IMR-90 (cell line): ENCODE measurements at regions not wholly inside any gene's neighbourhood (a gene's known extent, or its start where the extent isn't known, plus 50 kb on each side); places are given as distances from the start of the nearest gene placed in this dataset.

Experiments used
- ATAC-seq: fragments of 200-7000 bp; cut with Tn5 transposase; 2 replicates; pipeline ENCODE4 v1.9.1; 2020; ENCODE audit warnings: low read depth, mild to moderate bottlenecking, moderate library complexity
- BruUV-seq: library from RNA; stranded (reverse); fragments of 400-500 nt; replicated peaks from 2 replicates; lab custom pipeline; 2021; lab: Mats Ljungman, UMichigan
- CTCF ChIA-PET: fragments of 300-600 bp; formaldehyde crosslinking; extraction: SDS; loops from one replicate; lab custom pipeline; 2021; ENCODE audit warnings: antibody characterized with exemption; lab: Yijun Ruan, JAX
- POLR2A ChIA-PET: fragments of 300-600 bp; sonication (Branson Sonifier 250); formaldehyde crosslinking; loops from one replicate; lab custom pipeline; 2022; ENCODE audit warnings: antibody characterized with exemption; ENCODE audit not compliant: unreplicated experiment; lab: Charles Lee
- DNase-seq: peaks from one replicate; pipeline ENCODE4 v3.0.0; 2013
- H2AFZ ChIP-seq: replicated peaks from 2 replicates; pipeline ENCODE3; 2013; ENCODE audit warnings: low read length, mild to moderate bottlenecking; ENCODE audit not compliant: poor library complexity
- H2AK5ac ChIP-seq: 2 replicates; pipeline ENCODE4 v1.6.1; 2013; ENCODE audit warnings: low read depth, low read length, inconsistent platforms
- H2AK9ac ChIP-seq: replicated peaks from 2 replicates; pipeline ENCODE3; 2013; ENCODE audit warnings: mild to moderate bottlenecking, low read depth, low read length, moderate library complexity; ENCODE audit not compliant: poor library complexity
- H2BK120ac ChIP-seq: 2 replicates; pipeline ENCODE4 v1.6.1; 2013; ENCODE audit warnings: low read depth, low read length, inconsistent platforms
- H2BK15ac ChIP-seq: 3 replicates; pipeline ENCODE4 v1.6.1; 2013; ENCODE audit warnings: low read depth, low read length, inconsistent platforms
- H2BK20ac ChIP-seq: 2 replicates; pipeline ENCODE4 v1.6.1; 2013; ENCODE audit warnings: low read depth, mild to moderate bottlenecking, inconsistent platforms, low read length, moderate library complexity
- H2BK5ac ChIP-seq: 2 replicates; pipeline ENCODE4 v1.6.1; 2013; ENCODE audit warnings: mild to moderate bottlenecking, low read depth, low read length, inconsistent platforms; ENCODE audit not compliant: poor library complexity, severe bottlenecking
- H3K14ac ChIP-seq: replicated peaks from 2 replicates; pipeline ENCODE4 v1.6.1; 2013; ENCODE audit warnings: low read depth, low read length, inconsistent platforms
- H3K18ac ChIP-seq: 2 replicates; pipeline ENCODE4 v1.6.1; 2013; ENCODE audit warnings: low read depth, low read length, control low read depth
- H3K23ac ChIP-seq: 2 replicates; pipeline ENCODE4 v1.6.1; 2013; ENCODE audit warnings: low read depth, low read length, inconsistent platforms
- H3K27ac ChIP-seq: 2 replicates; pipeline ENCODE4 v1.5.1; 2013; ENCODE audit warnings: mild to moderate bottlenecking, control low read depth, low read length; ENCODE audit not compliant: insufficient read depth
- H3K27me3 ChIP-seq: 2 replicates; pipeline ENCODE4 v1.6.1; 2013; ENCODE audit warnings: low read length; ENCODE audit not compliant: control insufficient read depth, insufficient read depth
- H3K36me3 ChIP-seq: 2 replicates; pipeline ENCODE4 v1.6.1; 2013; ENCODE audit warnings: low read length, mixed read lengths; ENCODE audit not compliant: control insufficient read depth, insufficient read depth
- H3K4ac ChIP-seq: 2 replicates; pipeline ENCODE4 v1.6.1; 2013; ENCODE audit warnings: low read depth, low read length, inconsistent platforms
- H3K4me1 ChIP-seq: 2 replicates; pipeline ENCODE4 v1.6.1; 2013; ENCODE audit warnings: low read length, mixed read lengths; ENCODE audit not compliant: control insufficient read depth, insufficient read depth
- H3K4me2 ChIP-seq: 2 replicates; pipeline ENCODE4 v1.6.1; 2013; ENCODE audit warnings: low read depth, mild to moderate bottlenecking, control low read depth, low read length, moderate library complexity
- H3K4me3 ChIP-seq: 2 replicates; pipeline ENCODE4 v1.5.1; 2013; ENCODE audit warnings: low read depth, mild to moderate bottlenecking, control low read depth, low read length, moderate library complexity; ENCODE audit not compliant: insufficient read depth
- H3K56ac ChIP-seq: 2 replicates; pipeline ENCODE4 v1.6.1; 2013; ENCODE audit warnings: low read length, inconsistent platforms; ENCODE audit not compliant: insufficient read depth; ENCODE audit errors: extremely low read depth
- H3K79me1 ChIP-seq, 2 experiments: 2 replicates each; pipeline ENCODE4 v1.6.1; 2013; ENCODE audit warnings: low read length in 2 of 2, inconsistent platforms in 1 of 2, low read depth in 1 of 2
- H3K9ac ChIP-seq: 2 replicates; pipeline ENCODE4 v1.6.1; 2013; ENCODE audit warnings: low read depth, low read length, control low read depth
- H3K9me1 ChIP-seq: 2 replicates; pipeline ENCODE4 v1.6.1; 2013; ENCODE audit warnings: low read length, inconsistent platforms; ENCODE audit not compliant: insufficient read depth
- H3K9me3 ChIP-seq: 2 replicates; pipeline ENCODE4 v1.6.1; 2013; ENCODE audit warnings: low read length; ENCODE audit not compliant: control insufficient read depth, insufficient read depth
- H4K20me1 ChIP-seq: 2 replicates; pipeline ENCODE4 v1.6.1; 2013; ENCODE audit warnings: low read length, inconsistent platforms; ENCODE audit not compliant: insufficient read depth
- H4K5ac ChIP-seq: 2 replicates; pipeline ENCODE4 v1.6.1; 2013; ENCODE audit warnings: mild to moderate bottlenecking, low read depth, low read length, control low read depth
- H4K8ac ChIP-seq, 2 experiments: 2 replicates each; pipeline ENCODE4 v1.6.1; 2013; ENCODE audit warnings: low read depth in 2 of 2, low read length in 2 of 2, control low read depth in 1 of 2, inconsistent platforms in 1 of 2
- H4K91ac ChIP-seq: 2 replicates; pipeline ENCODE4 v1.6.1; 2013; ENCODE audit warnings: low read depth, low read length, inconsistent platforms; ENCODE audit not compliant: insufficient read depth
- BHLHE40 ChIP-seq: fragments of 150-350 bp; IDR thresholded peaks from 2 replicates; pipeline ENCODE4 v1.6.1; 2016; ENCODE audit warnings: mild to moderate bottlenecking, low read depth, low read length
- CEBPB ChIP-seq: IDR thresholded peaks from 2 replicates; pipeline ENCODE4 v1.6.1; 2012; ENCODE audit warnings: low read depth, low read length, improper control_type of control experiment
- CHD1 ChIP-seq: IDR thresholded peaks from 2 replicates; pipeline ENCODE4 v1.6.1; 2012; ENCODE audit warnings: low read depth, low read length, improper control_type of control experiment
- CTCF ChIP-seq: conservative IDR thresholded peaks from 2 replicates; pipeline ENCODE4 v1.5.1; 2012; ENCODE audit warnings: mild to moderate bottlenecking, low read depth, low read length, improper control_type of control experiment
- FOS ChIP-seq: fragments of 150-350 bp; IDR thresholded peaks from 2 replicates; pipeline ENCODE4 v1.6.1; 2016; ENCODE audit warnings: low read depth, low read length
- MAFK ChIP-seq: IDR thresholded peaks from 2 replicates; pipeline ENCODE4 v1.6.1; 2012; ENCODE audit warnings: low read depth, low read length, improper control_type of control experiment
- MAZ ChIP-seq: IDR thresholded peaks from 2 replicates; pipeline ENCODE4 v1.6.1; 2012; ENCODE audit warnings: low read depth, mild to moderate bottlenecking, low read length, improper control_type of control experiment, moderate library complexity, borderline replicate concordance
- MXI1 ChIP-seq: IDR thresholded peaks from 2 replicates; pipeline ENCODE4 v1.6.1; 2012; ENCODE audit warnings: low read depth, mild to moderate bottlenecking, low read length, moderate library complexity, borderline replicate concordance
- NFE2L2 ChIP-seq: fragments of 150-350 bp; IDR thresholded peaks from 2 replicates; pipeline ENCODE4 v1.6.1; 2016; ENCODE audit warnings: low read depth, mild to moderate bottlenecking, low read length
- POLR2A ChIP-seq: IDR thresholded peaks from 2 replicates; pipeline ENCODE4 v1.6.1; 2012; ENCODE audit warnings: mild to moderate bottlenecking, low read depth, low read length
- RAD21 ChIP-seq: IDR thresholded peaks from 2 replicates; pipeline ENCODE4 v1.6.1; 2012; ENCODE audit warnings: low read length, improper control_type of control experiment
- RCOR1 ChIP-seq: IDR thresholded peaks from 2 replicates; pipeline ENCODE4 v1.6.1; 2012; ENCODE audit warnings: mild to moderate bottlenecking, low read length, improper control_type of control experiment; ENCODE audit not compliant: insufficient replicate concordance
- RFX5 ChIP-seq: IDR thresholded peaks from 2 replicates; pipeline ENCODE4 v1.8.0; 2012; ENCODE audit warnings: low read depth, mild to moderate bottlenecking, low read length, moderate library complexity
- SMC3 ChIP-seq: fragments of 150-350 bp; IDR thresholded peaks from 2 replicates; pipeline ENCODE4 v1.6.1; 2016; ENCODE audit warnings: low read depth, mild to moderate bottlenecking, antibody characterized with exemption, low read length, moderate library complexity
- USF2 ChIP-seq: fragments of 150-350 bp; IDR thresholded peaks from 2 replicates; pipeline ENCODE4 v1.6.1; 2017; ENCODE audit warnings: mild to moderate bottlenecking, antibody characterized with exemption, low read length, low read depth
- WGBS, 2 experiments: methylation state at CpG; one replicate each; pipeline versions ENCODE4 v1.1.5 to v1.1.7; 2013; ENCODE audit warnings: missing lambda C conversion rate in 2 of 2; ENCODE audit not compliant: insufficient read length in 1 of 2; ENCODE audit errors: extremely low coverage in 2 of 2; 5-methylcytosine and 5-hydroxymethylcytosine counted together
- dilution Hi-C: fragments of 300-500 bp; cut with HindIII; formaldehyde crosslinking; loops from one replicate; pipeline ENCODE4 v1.14.3; 2018; ENCODE audit warnings: low sequenced_read_pairs; ENCODE audit not compliant: unreplicated experiment
- in situ Hi-C: fragments of 300-500 bp; cut with MboI; formaldehyde crosslinking; loops from 3 replicates; pipeline ENCODE4 v1.14.3; 2019; ENCODE audit warnings: low sequenced_read_pairs, inconsistent platforms, mixed read lengths
- intact Hi-C: fragments of 100-400 bp; cut with micrococcal nuclease; formaldehyde crosslinking; loops from 2 replicates; pipeline ENCODE4 v1.10.0; 2022
- TF ChIP-seq, protein P1 (sequence below): fragments of 150-350 bp; IDR thresholded peaks from 2 replicates; pipeline ENCODE4 v1.6.1; 2016; ENCODE audit warnings: low read depth, mild to moderate bottlenecking, low read length, moderate library complexity, borderline replicate concordance

DNA sequence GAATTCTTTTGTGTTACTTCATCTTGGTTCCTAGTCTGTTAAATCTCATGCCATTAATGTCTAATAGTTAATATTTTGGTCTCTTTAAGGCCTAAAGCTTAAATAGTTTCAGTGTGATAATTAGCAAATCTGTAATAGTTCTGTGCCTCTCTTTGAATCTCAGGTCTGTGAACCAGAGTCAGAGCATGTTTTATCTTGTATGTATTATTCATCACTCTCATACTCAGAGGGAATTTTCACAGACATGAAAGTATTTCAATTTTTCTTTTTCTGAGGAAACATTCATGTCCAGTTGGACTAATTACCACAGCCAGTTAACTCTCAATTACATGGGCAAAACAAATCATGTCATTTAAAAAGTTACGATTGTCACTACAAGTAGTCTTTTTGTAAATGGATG is 931.9 kb upstream of the SLC39A10 start:
- Histone ChIP-seq H2AK5ac (no peak overlapping the region), H2BK120ac (no peak overlapping the region), H3K27me3 (no peaks in the 10 kb centered on the region), H3K4me2 (no peak overlapping the region), H4K8ac (no peak overlapping the region), H3K27ac (no peak overlapping the region), H3K9ac (no peak overlapping the region), H3K4me3 (no peak overlapping the region), H3K4ac (no peak overlapping the region), H3K9me3 (peaks cover 4% of the 10 kb centered on the region), H2BK5ac (no peak overlapping the region), H3K9me1 (no peaks in the 10 kb centered on the region), H3K14ac (no peak overlapping the region), H3K18ac (no peak overlapping the region), H2AK9ac (no peak overlapping the region), H4K20me1 (no peaks in the 10 kb centered on the region), H2AFZ (no peak overlapping the region), H3K79me1 (no peaks in the 10 kb centered on the region), H4K91ac (no peak overlapping the region), H3K23ac (no peak overlapping the region), H2BK20ac (no peak overlapping the region), H3K36me3 (no peaks in the 10 kb centered on the region), H4K5ac (no peak overlapping the region), H2BK15ac (no peak overlapping the region), H3K4me1 (no peaks in the 10 kb centered on the region), H3K56ac (no peak overlapping the region)
- POLR2A ChIA-PET: no interaction called here
- dilution Hi-C loops (no loop called here), intact Hi-C loops (loop anchor here (5.0 kb wide), 1 partner anchor 1232 kb away; no protein-coding TSS in a partner anchor), in situ Hi-C loops (no loop called here)
- CTCF ChIA-PET: no interaction called here
- no CpG with 5 or more reads among the region's 1 CpG for WGBS, 2 experiments
- TF ChIP-seq CHD1 (no peak), MAFK (no peak), CTCF (no peak), POLR2A (no peak), FOS (no peak), MXI1 (no peak), MAZ (no peak), RAD21 (no peak), RCOR1 (no peak), USF2 (no peak), BHLHE40 (no peak), NFE2L2 (no peak), CEBPB (no peak), SMC3 (no peak), RFX5 (no peak)
- TF ChIP-seq, protein P1, sequence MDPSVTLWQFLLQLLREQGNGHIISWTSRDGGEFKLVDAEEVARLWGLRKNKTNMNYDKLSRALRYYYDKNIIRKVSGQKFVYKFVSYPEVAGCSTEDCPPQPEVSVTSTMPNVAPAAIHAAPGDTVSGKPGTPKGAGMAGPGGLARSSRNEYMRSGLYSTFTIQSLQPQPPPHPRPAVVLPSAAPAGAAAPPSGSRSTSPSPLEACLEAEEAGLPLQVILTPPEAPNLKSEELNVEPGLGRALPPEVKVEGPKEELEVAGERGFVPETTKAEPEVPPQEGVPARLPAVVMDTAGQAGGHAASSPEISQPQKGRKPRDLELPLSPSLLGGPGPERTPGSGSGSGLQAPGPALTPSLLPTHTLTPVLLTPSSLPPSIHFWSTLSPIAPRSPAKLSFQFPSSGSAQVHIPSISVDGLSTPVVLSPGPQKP: no peak
- no TSS peak for BruUV-seq
- DNase-seq (no peak), ATAC-seq (no peak)
